ENCODE measurements at regions not wholly inside any gene's neighbourhood (a gene's known extent, or its start where the extent isn't known, plus 50 kb on each side); places are given as distances from the start of the nearest gene placed in this dataset.

- Histone ChIP-seq H3K4me2 (ENCODE audit: low read depth, low read length) (peak overlapping the region; percentile 46), H3K36me3 (replicated peaks in 1 of 2; ENCODE audit: control insufficient read depth in 1 of 2, insufficient read depth in 2 of 2, low read length in 2 of 2) (no peaks in the 10 kb centered on the region), H3K4me1 (ENCODE audit: insufficient read depth, low read length) (peaks cover 20% of the 10 kb centered on the region), H4K20me1 (ENCODE audit: insufficient read depth, low read length) (no peaks in the 10 kb centered on the region), H3K9me3 (ENCODE audit: low read length) (no peaks in the 10 kb centered on the region), H2AFZ (ENCODE audit: low read length) (no peak overlapping the region), H3K79me2 (ENCODE audit: insufficient read depth, low read length) (no peaks in the 10 kb centered on the region), H3K4me3 (replicated peaks in 1 of 3; ENCODE audit: insufficient read depth in 1 of 3, low read depth in 2 of 3, low read length in 3 of 3) (no peak overlapping the region), H3K9ac (ENCODE audit: insufficient read depth, low read depth, low read length) (no peak overlapping the region), H3K27ac (ENCODE audit: extremely low read length, insufficient read depth, low read length) (peak overlapping the region; percentile 58), H3K27me3 (ENCODE audit: control insufficient read depth in 1 of 2, insufficient read depth in 2 of 2, low read length in 2 of 2) (no peaks in the 10 kb centered on the region)
- CTCF ChIA-PET (ENCODE audit: low intra/inter-chr PET ratio, low total read pairs), result no interaction called here
- in situ Hi-C loops (cut with HindIII; ENCODE audit: extremely low pct_ligation_motif_present, low pct_unique_long_range_greater_than_20kb), result no loop called here
- POLR2A ChIA-PET, result no interaction called here
- no TSS peak for BruUV-seq (replicated peaks)
- WGBS (ENCODE audit: low lambda C conversion rate), result 3% methylated on average over 3 of the region's 3 CpGs
- DNase-seq (ENCODE audit: low spot score), result peak; percentile 10
- intact Hi-C loops (cut with micrococcal nuclease; ENCODE audit: unreplicated experiment), result no loop called here
- peak; percentile 99 for ATAC-seq
- peak; percentile 26 for FAIRE-seq
- TF ChIP-seq TFAP4 (IDR thresholded peaks at IDR 0.05; ENCODE audit: borderline replicate concordance, low read depth), result 0 out of 2 replicates have a peak, but pooled peaks have one; percentile 32
- no peak for TF ChIP-seq KDM6A (CRISPR knock-in tag; IDR thresholded peaks at IDR 0.05; ENCODE audit: low read depth)
- no peak for TF ChIP-seq SMYD3 (CRISPR knock-in tag; IDR thresholded peaks at IDR 0.05)
- no peak for TF ChIP-seq ZBTB34 (CRISPR knock-in tag; IDR thresholded peaks at IDR 0.05)
- TF ChIP-seq HNF4A (CRISPR knock-in tag; IDR thresholded peaks at IDR 0.05), result peak; percentile 34; the same call in 1 of the 2 replicates
- no peak for TF ChIP-seq ZNF75D (CRISPR knock-in tag; IDR thresholded peaks at IDR 0.05; ENCODE audit: borderline replicate concordance)
- no peak for TF ChIP-seq PHF21A (CRISPR knock-in tag; IDR thresholded peaks at IDR 0.05)
- TF ChIP-seq HNF1A (IDR thresholded peaks at IDR 0.05; ENCODE audit: low read depth), result 0 out of 2 replicates have a peak, but pooled peaks have one; percentile 9
- no peak for TF ChIP-seq HNF1A (CRISPR knock-in tag; IDR thresholded peaks at IDR 0.05; ENCODE audit: borderline replicate concordance)
- no peak for TF ChIP-seq ZNF275 (CRISPR knock-in tag; IDR thresholded peaks at IDR 0.05; ENCODE audit: borderline replicate concordance)
- peak; percentile 59 for TF ChIP-seq HNF4G (IDR thresholded peaks at IDR 0.05; ENCODE audit: borderline replicate concordance, low read depth, low read length)
- TF ChIP-seq HNF4G (CRISPR knock-in tag; IDR thresholded peaks at IDR 0.05; ENCODE audit: borderline replicate concordance, low read depth), result no peak
- TF ChIP-seq PBX2 (CRISPR knock-in tag; IDR thresholded peaks at IDR 0.05), result no peak
Observed at GRCh38 chr12:85617307-85618091, 218.7 kb downstream of the RASSF9 start.

All from HepG2 (cell line).